Activated CD8-positive, alpha-beta memory T cell treated with anti-CD3 and anti-CD28 coated beads for 4 hours (primary cell): ENCODE measurements at regions not wholly inside any gene's neighbourhood (a gene's known extent, or its start where the extent isn't known, plus 50 kb on each side); places are given as distances from the start of the nearest gene placed in this dataset.

Source experiments
- DNase-seq, 2 donors: peaks; one replicate each; pipeline ENCODE4 v3.0.0-alpha.2; 2020; ENCODE audit warnings: low read depth in 2 of 2

DNA sequence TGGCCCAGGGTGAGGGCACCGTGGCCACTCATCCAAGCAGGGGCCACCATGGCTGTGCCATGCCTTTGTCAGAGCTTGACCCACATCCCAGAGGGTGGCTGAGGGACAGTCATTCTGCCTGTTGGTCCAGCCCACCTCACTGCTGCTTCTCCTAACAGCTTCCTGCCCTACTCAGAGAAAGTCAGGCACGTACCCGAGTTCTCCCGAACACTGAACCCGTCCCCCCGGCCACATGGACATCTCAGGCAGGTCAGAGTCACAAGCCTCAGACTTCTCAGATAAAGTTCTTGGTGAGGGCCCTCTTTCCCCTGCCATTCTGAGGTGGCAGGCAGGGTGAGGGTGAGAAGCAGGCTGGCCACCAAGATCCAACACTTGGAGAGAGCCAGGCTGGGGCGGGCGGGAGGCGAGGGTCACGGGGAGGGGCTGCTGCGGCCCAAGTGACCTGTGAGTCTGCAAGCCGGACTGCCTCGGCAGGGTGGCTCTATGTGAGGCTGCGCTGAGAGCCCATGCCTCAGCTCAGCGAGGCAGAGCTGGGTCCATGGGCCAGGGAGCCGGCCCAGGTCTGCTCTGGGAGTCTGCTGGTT, 317.8 kb downstream of the TMEM121 start:
- DNase-seq = no peak

DNA sequence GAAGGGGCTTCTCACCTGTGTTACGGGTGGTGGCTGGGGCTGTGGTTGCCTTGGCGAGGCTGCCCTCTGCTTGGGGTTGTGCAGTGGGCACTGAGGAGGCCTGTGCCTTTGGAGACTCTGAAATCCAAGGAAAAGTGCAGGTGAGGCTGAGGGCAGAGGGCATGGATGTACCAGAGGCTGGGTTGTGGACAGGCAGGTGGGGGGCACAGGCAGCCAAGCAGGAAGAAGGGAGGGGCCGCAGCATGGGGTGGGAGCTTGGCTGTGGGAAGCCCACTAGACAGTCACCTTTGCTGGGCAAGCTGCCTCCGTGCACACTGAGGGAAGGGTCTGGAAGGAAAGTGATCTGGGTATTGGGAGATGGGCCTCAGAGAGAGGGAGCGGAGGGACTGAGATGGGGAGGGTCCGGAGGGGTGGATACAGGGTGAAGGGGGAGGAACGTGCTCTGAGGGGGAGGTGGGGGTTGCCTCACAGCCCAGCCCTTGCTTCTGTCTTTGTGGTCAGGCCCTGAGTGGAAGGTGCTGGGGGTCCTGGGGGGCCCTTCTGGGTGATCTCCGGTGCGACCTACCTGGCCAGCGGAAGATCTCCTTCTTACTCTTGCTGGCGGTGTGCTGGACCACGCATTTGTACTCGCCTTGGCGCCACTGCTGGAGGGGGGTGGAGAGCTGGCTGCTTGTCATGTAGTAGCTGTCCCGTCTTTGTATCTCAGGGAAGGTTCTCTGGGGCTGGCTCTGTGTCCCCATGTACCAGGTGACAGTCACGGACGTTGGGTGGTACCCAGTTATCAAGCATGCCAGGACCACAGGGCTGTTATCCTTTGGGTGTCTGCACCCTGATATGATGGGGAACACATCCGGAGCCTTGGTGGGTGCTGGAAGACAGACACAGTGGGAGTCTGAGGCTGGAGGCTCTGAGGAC, 318.7 kb downstream of the TMEM121 start:
- no peak for DNase-seq

- DNase-seq = no peak
Measured at GRCh38 chr14:105845725-105846309, 319.4 kb downstream of the TMEM121 start.

DNA sequence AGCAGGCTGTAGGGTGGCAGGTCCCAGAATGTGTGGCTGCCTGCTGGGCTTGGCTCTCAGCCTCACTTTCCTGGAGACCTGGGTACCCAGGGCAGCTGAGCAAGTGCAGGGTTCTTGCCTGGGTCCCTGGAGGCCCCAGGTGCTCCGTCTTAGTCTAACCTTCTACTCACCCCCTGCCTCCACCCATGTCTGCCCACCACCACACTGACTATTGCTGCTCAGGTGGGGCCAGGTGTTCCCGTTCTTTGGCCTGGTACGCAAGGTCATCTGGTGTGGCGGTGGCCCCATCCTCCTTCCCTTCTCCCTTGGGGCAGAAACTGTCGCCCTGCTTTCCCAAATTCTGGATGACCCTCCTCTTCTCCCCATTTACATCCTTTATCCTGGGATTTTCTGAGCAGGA, 319.9 kb downstream of the TMEM121 start:
- DNase-seq = no peak

DNA sequence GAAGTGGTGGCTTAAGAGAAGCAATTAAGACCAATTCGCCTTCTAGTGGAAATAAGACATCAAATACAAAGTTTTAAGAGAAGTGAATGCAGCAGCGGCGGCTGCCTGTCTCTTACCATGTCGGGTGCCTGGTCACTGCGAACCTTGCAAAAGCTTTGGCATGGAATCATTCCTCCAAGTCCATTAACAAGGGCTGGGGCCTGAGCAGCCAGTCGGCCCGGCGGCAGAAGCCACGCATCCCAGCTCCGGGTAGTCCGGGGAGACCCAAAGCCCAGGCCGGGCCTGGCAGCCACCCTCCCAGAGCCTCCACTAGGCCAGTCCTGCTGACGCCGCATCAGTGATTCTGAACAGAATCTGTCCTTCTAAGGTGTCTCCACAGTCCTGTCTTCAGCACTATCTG, 321.0 kb downstream of the TMEM121 start:
- DNase-seq = no peak

GRCh38 chr14:105848570-105848969, 322.2 kb downstream of the TMEM121 start:
- no peak for DNase-seq

DNA sequence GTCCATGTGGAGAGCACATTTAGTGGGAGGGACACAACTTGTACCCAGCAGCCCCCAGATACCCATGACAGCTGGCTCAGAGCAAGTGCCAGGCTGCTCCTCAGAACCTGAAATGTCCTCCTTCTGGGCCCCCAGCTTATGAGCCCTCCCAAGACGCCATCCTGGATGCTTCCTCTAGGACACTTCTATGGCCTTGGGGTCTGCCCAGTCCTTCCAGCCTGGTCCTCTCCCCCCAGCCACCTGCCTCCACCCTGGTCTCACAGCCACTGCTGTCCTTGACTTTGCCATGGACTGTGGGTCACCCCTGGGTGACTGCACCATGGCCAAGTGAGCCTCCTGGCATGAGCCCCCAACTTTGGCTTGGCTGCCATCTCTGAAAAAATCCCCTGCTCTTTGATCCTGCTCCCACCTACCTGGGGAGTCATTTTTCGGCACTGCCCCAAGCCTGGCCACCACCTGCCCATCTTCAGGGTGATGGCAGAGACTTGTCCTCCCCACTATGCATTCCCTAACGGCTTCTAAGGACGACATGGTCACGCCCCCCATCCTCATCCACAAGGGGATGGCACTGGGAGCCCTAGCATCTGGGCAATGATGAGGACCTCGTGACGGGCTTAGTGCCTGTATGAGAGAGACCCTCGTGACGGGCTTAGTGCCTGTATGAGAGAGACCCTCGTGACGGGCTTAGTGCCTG, 323.7 kb downstream of the TMEM121 start:
- no peak for DNase-seq

GRCh38 chr14:105850853-105851581, 324.6 kb downstream of the TMEM121 start:
- no peak for DNase-seq

DNA sequence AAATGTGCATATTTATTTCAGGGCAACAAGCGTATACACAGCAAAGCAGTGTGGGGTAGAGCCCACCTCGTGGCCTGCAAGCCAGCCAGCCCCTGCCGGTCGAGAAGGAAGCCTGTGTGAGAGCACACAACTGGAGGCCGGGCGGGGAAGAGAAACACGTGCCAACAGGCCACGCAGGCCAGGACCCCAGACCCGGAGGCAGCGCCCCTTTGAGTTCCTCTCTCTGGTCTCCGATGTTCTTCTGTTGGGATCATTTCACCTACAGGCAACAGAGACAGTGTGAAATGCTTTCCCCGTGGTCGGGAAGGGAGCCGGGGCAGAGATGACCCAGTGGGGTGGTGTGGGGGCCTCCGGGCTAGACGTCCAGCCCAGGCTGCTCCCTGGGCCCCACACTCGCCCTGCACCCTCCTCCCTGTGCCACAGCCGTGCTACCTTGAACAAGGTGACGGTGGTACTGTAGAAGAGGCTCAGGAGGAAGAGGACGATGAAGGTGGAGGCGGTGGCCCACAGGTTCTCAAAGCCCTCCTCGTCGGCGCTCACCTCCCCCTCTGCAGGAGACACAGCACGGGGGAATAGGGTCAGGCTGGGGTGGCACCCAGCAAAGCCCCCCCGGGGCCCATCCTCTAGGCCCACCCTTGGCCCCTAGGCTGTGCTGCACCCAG, 325.5 kb downstream of the TMEM121 start:
- DNase-seq = no peak

GRCh38 chr14:105852378-105853088, 326.1 kb downstream of the TMEM121 start:
- no peak for DNase-seq

DNA sequence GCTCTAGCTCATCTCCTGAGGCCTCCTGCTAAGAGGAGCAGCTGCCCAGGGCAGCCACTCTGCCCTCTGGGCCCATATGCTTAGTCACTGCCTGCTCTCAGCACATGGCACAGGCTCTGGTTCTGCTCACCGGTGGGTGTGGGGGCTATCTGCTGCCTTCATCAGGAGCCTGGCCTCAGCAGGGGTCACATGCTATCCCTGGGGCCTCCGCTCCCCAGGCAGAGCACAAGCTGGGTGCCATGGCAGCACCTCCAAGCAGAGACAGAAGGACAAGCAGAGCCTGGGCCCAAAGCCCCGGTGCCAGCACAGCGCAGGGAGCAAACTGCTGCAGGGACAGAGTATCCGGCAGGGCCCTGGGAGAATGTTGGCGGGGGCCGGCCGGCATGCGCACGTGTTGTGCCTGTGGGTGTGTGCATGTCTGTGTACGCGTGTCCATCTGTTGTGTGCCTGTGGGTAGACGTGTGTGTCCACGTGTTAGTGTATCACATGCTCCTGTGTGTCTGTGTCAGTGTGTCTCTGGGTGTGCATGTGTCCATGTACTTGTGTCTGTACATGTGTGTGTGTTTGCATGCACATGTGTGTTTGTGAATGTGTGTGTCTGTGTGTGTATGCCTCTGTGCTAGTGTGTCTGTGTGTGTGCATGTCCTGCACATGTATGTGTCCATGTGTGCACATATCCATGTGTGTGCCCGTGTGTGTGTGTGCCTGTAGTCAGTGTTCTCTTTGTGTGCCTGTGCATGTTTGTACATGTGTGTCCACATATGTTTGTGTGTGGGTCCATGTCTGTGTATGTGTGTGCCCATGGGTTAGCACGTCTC, 326.9 kb downstream of the TMEM121 start:
- DNase-seq = no peak

- no peak for DNase-seq
Measured at GRCh38 chr14:105853907-105854599, 327.7 kb downstream of the TMEM121 start.

DNA sequence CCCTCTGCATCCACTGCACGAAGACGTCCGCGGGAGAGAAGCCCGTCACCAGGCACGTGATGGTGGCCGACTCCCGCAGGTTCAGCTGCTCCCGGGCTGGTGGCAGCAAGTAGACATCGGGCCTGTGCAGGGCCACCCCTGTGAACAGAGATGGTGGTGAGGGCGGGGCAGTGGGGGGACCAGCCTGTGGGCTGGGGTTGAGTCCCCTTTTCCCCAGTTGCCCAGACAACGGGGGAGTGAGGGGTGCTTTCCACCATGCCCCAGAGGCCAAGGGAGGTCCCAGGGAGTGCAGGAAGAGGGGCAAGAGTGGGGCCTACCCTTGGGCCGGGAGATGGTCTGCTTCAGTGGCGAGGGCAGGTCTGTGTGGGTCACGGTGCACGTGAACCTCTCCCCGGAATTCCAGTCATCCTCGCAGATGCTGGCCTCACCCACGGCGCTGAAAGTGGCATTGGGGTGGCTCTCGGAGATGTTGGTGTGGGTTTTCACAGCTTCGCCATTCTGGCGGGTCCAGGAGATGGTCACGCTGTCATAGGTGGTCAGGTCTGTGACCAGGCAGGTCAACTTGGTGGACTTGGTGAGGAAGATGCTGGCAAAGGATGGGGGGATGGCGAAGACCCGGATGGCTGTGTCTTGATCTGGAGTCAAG, 328.3 kb downstream of the TMEM121 start:
- DNase-seq = no peak

DNA sequence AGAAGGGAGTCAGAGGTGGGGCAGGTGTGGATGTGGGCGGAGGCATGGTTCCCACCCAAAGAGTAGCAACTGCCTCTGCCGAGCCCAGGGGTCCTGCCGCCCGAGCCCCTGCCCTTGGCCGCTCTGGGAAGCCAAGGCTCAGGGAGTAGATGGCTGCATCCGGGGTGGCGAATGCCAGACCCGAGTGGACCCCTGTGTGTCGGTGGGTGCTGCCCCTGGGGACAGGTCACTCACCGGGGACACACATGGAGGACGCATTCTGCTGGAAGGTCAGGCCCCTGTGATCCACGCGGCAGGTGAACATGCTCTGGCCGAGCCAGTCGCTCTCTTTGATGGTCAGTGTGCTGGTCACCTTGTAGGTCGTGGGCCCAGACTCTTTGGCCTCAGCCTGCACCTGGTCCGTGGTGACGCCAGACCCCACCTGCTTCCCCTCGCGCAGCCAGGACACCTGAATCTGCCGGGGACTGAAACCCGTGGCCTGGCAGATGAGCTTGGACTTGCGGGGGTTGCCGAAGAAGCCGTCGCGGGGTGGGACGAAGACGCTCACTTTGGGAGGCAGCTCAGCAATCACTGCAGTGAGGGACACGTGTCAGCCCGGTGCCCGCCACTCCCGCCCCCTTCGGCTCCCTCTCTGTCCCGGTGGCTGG, 329.0 kb downstream of the TMEM121 start:
- no peak for DNase-seq

GRCh38 chr14:105855893-105856675, 329.7 kb downstream of the TMEM121 start:
- no peak for DNase-seq

DNA sequence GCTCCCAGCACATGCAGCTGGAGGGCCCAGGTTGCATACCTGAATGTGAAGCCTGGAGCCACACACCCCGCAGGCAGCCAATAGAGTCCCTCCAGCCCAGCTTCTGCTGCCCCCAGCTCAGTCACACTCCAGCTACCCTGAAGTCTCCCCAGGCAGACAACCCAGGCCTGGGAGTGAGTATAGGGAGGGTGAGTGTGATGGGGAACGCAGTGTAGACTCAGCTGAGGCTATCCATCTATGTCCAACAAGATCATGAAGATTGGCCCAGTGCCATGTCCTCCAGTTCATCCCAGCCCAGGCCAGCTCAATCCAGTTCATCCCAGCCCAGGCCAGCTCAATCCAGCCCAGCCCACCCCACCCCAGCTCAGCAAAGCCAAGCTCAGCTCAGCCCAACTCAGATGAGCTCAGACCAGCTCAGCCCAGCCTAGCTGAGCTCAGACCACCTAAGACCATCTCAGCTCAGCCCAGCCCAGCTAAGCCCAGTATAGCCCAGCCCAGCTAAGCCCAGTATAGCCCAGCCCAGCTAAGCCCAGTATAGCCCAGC, 330.4 kb downstream of the TMEM121 start:
- no peak for DNase-seq
